EL (cell line): ENCODE measurements at regions not wholly inside any gene's neighbourhood (a gene's known extent, or its start where the extent isn't known, plus 50 kb on each side); places are given as distances from the start of the nearest gene placed in this dataset.
A peak's percentile ranks its signal among the peaks of the same experiment; 100 is the strongest.

Experiments
- DNase-seq: peaks from one replicate; pipeline ENCODE4 v3.0.0-alpha.2; 2016

- no peak for DNase-seq
Measured at GRCh38 chr12:78611504-78611903, 253.1 kb upstream of the SYT1 start.

- no peak for DNase-seq
Measured at GRCh38 chr12:78612190-78612589, 252.4 kb upstream of the SYT1 start.

GRCh38 chr12:78617683-78618082 is 246.9 kb upstream of the SYT1 start:
- no peak for DNase-seq

- DNase-seq, result no peak
Measured at GRCh38 chr12:78622529-78623195, 241.9 kb upstream of the SYT1 start.

- DNase-seq, result no peak
Measured at GRCh38 chr12:78628491-78629100, 236.0 kb upstream of the SYT1 start.

DNA sequence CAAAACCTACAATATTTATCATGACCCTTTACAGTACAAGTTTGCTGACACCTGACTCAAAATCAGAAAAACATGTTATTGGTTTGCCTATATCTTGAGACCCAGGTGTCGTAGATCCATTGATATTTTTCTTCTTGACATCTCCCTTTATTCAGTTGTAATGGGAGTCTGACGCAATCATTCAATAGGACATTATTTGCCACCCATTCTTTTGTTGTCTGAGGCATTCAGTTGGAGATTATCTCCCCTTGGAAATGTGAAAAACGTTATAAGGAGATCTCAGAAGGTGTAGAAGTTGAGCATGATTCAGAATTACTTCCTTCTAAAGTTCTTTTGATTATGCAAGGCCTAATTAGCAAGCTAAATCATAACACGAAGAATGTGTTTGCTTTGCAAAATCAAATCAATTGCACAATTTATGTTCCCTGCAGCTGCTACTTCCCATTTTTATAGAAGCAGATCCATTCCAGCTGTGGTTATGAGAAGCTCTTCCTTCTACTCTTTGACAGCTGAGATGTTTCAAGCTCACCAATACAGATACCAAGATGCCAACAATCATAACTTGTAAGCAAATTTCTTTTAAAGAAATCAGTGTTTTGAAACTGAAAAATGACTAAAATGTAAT is 228.2 kb upstream of the SYT1 start:
- DNase-seq, result no peak

- DNase-seq, result peak; percentile 10
Measured at GRCh38 chr12:78641837-78642423, 222.6 kb upstream of the SYT1 start.

DNA sequence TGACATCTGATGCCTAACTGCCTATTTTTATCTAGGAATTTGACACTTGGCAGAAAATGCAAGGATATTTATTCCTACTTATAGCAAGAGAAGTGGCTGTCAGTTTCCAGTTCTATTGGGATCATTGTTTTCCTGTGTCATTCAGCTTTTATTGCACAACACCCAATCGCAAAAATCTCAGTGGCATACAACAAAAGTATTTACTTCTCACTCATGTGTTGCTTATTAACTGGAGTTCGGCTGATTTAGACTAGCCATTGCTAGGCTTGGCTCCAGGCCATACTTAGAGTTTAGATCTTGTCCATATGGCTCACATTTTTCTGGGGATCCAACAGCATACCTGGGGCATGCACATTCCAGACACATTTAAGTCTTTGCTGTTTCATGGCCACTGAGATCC is 218.6 kb upstream of the SYT1 start:
- DNase-seq, result peak; percentile 10

- no peak for DNase-seq
Measured at GRCh38 chr12:78651755-78652154, 212.8 kb upstream of the SYT1 start.

GRCh38 chr12:78666584-78666983 is 198.0 kb upstream of the SYT1 start:
- no peak for DNase-seq

- DNase-seq, result peak; percentile 50
Measured at GRCh38 chr12:78671295-78671694, 193.3 kb upstream of the SYT1 start.

GRCh38 chr12:78672033-78672432 is 192.5 kb upstream of the SYT1 start:
- no peak for DNase-seq

DNA sequence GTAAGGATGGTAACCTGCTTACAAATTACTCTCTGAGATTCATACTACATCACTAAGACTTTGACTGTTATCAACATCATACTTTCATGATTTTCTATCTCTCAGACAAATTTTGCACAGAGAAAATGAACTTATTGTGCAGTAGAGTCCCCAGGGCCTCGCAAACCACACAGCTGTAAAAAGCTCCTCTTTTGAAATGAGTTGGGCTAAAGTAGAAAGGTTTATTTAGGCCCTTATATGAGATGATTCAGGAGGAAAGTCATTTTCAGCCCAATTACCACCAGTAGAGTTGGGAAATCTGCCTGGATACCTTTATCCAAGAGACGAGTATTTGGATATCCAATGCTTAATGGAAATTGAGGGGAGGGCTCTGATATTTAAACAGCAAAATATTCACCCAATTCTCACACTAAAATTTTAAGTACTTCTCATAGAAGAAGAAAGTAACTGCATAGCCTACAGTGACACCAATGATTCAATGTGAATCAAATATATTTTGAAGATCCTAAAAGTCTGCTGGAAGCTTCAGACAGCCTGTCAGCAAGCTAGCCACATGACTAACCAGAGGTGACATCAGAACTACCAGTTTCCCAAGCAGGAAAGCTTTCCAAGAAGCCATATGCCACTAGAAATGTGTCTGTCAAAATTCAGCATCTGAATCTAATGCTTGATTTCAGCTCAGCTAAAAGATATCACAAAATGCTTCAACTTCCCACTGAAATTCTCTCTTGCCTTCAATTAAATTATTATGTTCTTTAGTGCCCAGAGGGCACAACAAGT is 190.1 kb upstream of the SYT1 start:
- DNase-seq, result peak; percentile 10

GRCh38 chr12:78680596-78680995 is 184.0 kb upstream of the SYT1 start:
- DNase-seq, result no peak

DNA sequence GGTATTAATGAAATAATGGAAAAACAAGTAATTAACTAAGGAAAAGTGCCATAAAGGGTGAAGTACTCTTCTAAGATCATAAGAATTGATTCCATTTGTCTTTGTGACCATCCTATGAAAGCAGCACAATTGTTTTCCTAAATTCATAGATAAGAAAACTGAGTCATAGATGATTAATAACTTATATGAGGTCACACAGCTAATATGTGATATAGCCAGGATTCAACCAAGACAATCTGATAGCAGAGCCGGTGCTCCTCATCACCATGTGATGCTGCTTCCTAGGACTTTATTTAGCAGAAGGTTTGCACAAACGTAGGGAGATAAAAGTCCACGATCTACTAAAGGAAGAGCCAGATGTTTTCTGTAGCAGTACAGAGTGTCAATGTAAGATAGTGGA is 181.5 kb upstream of the SYT1 start:
- peak; percentile 9 for DNase-seq

- DNase-seq, result no peak
Measured at GRCh38 chr12:78683626-78684025, 180.9 kb upstream of the SYT1 start.

- no peak for DNase-seq
Measured at GRCh38 chr12:78684419-78684818, 180.2 kb upstream of the SYT1 start.

GRCh38 chr12:78695749-78696148 is 168.8 kb upstream of the SYT1 start:
- DNase-seq, result no peak

- no peak for DNase-seq
Measured at GRCh38 chr12:78696267-78696666, 168.3 kb upstream of the SYT1 start.

DNA sequence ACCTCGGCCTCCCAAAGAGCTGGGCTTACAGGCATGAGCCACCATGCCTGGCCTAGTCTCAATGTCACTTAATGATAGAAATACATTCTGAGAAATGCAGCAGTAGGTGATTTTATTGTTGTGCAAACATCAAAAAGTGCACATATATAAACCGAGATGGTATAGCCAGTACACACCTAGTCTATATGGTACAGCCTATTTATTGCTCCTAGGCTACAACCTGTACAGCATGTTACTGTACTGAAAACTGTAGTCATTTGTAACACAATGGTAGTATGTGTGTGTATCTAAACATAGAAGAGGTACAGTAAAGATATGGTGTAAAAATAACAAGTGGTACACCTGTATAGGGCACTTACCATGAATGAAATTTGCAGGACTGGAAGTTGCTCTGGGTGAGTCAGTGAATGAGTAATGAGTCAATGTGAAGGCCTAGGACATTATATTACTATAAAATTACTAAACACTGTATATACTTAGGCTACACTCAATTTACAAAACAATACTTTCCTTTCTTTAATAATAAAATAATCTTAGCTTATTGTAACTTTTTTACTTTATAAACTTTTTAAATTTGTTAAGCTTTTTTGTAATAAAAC is 166.7 kb upstream of the SYT1 start:
- DNase-seq, result peak; percentile 41

- DNase-seq, result peak; percentile 58
Measured at GRCh38 chr12:78698747-78699146, 165.8 kb upstream of the SYT1 start.

- no peak for DNase-seq
Measured at GRCh38 chr12:78700565-78700964, 164.0 kb upstream of the SYT1 start.
